SK-N-SH (cell line): ENCODE measurements at regions not wholly inside any gene's neighbourhood (a gene's known extent, or its start where the extent isn't known, plus 50 kb on each side); places are given as distances from the start of the nearest gene placed in this dataset.

Experiments
- CTCF ChIA-PET: fragments of 300-600, 350-600 bp; formaldehyde crosslinking; extraction: SDS; loops from one replicate; lab custom pipeline; 2021; lab: Yijun Ruan, JAX
- POLR2A ChIA-PET: fragments of 350-600 bp; sonication (Branson Sonifier 250); formaldehyde crosslinking; extraction: SDS; loops from one replicate; lab custom pipeline; 2020; ENCODE audit warnings: antibody characterized with exemption, inconsistent platforms; lab: Yijun Ruan, JAX
- DNase-seq: peaks from one replicate; pipeline ENCODE4 v3.0.0; 2012
- H2AFZ ChIP-seq: fragments of 200-600 bp; sonication (generic); 2 replicates; pipeline ENCODE4 v1.8.1; 2016; ENCODE audit warnings: antibody characterized with exemption, mild to moderate bottlenecking, low read depth
- H3F3A ChIP-seq: fragments of 200-600 bp; sonication (generic); replicated peaks from 2 replicates; pipeline ENCODE3; 2016; ENCODE audit warnings: antibody characterized with exemption, mild to moderate bottlenecking; ENCODE audit not compliant: insufficient read depth
- H3K27ac ChIP-seq, 2 experiments: fragments of 200-500 bp in 1 of 2; fragments of 200-600 bp in 1 of 2; sonication (Bioruptor generic) in 1 of 2; sonication (generic), shearing (Covaris generic) in 1 of 2; 2 replicates each; pipeline versions ENCODE4 v1.5.1 to v1.6.1; 2014 to 2016; ENCODE audit warnings: low read depth in 2 of 2, inconsistent platforms in 1 of 2, low read length in 1 of 2, mild to moderate bottlenecking in 1 of 2, mixed read lengths in 1 of 2
- H3K27me3 ChIP-seq: fragments of 200-600 bp; sonication (generic), shearing (Covaris generic); 2 replicates; pipeline ENCODE4 v1.6.1; 2016; ENCODE audit warnings: mixed run types; ENCODE audit not compliant: insufficient read depth
- H3K36me3 ChIP-seq, 2 experiments: fragments of 200-500 bp in 1 of 2; fragments of 200-600 bp in 1 of 2; sonication (Bioruptor generic) in 1 of 2; sonication (generic) in 1 of 2; replicated peaks in 1 of 2; 2 replicates each; pipeline versions ENCODE3 to v1.5.1; 2014 to 2016; ENCODE audit warnings: low read length in 1 of 2, mild to moderate bottlenecking in 1 of 2; ENCODE audit not compliant: insufficient read depth in 2 of 2, control insufficient read depth in 1 of 2
- H3K4me1 ChIP-seq, 2 experiments: fragments of 200-500 bp in 1 of 2; fragments of 200-600 bp in 1 of 2; sonication (Bioruptor generic) in 1 of 2; sonication (generic), shearing (Covaris generic) in 1 of 2; 2 replicates each; pipeline versions ENCODE4 v1.5.1 to v1.6.1; 2014 to 2016; ENCODE audit warnings: low read depth in 1 of 2, low read length in 1 of 2, mixed run types in 1 of 2; ENCODE audit not compliant: insufficient read depth in 2 of 2, control insufficient read depth in 1 of 2
- H3K4me2 ChIP-seq: fragments of 200-600 bp; sonication (generic), shearing (Covaris generic); 2 replicates; pipeline ENCODE4 v1.6.1; 2017; ENCODE audit warnings: mixed run types
- H3K4me3 ChIP-seq, 2 experiments: fragments of 200-500 bp in 1 of 2; fragments of 200-600 bp in 1 of 2; sonication (Bioruptor generic) in 1 of 2; sonication (generic), shearing (Covaris generic) in 1 of 2; 2 replicates each; pipeline versions ENCODE4 v1.5.1 to v1.8.1; 2014 to 2016; ENCODE audit warnings: low read depth in 2 of 2, inconsistent platforms in 1 of 2, low read length in 1 of 2, mild to moderate bottlenecking in 1 of 2, mixed read lengths in 1 of 2, moderate library complexity in 1 of 2
- H3K79me2 ChIP-seq: fragments of 200-600 bp; sonication (generic); 2 replicates; pipeline ENCODE4 v1.8.1; 2017; ENCODE audit warnings: mild to moderate bottlenecking; ENCODE audit not compliant: insufficient read depth
- H3K9ac ChIP-seq: fragments of 200-600 bp; sonication (generic); 2 replicates; pipeline ENCODE4 v1.6.1; 2017; ENCODE audit warnings: mixed run types
- H3K9me2 ChIP-seq: fragments of 200-600 bp; sonication (generic); 2 replicates; pipeline ENCODE4 v1.6.1; 2017; ENCODE audit warnings: mixed run types
- H3K9me3 ChIP-seq: fragments of 200-600 bp; sonication (generic); 2 replicates; pipeline ENCODE4 v1.6.1; 2017; ENCODE audit warnings: mixed run types, mild to moderate bottlenecking, moderate library complexity
- H4K20me1 ChIP-seq: fragments of 200-600 bp; sonication (generic); 2 replicates; pipeline ENCODE4 v1.6.1; 2017; ENCODE audit warnings: mild to moderate bottlenecking, mixed run types; ENCODE audit not compliant: insufficient read depth
- EZH2phosphoT487 ChIP-seq: fragments of 200-600 bp; sonication (generic); IDR thresholded peaks from 2 replicates; pipeline ENCODE4 v1.6.1; 2017; ENCODE audit warnings: low read depth, mixed run types, mild to moderate bottlenecking, antibody characterized with exemption, moderate library complexity, borderline replicate concordance
- FOXJ3 ChIP-seq: sonication (generic); formaldehyde crosslinking; IDR thresholded peaks from 2 replicates; pipeline ENCODE4 v1.5.1; 2020; ENCODE audit warnings: mild to moderate bottlenecking, missing genetic modification reagents
- FOXM1 ChIP-seq: IDR thresholded peaks from 2 replicates; pipeline ENCODE4 v1.4.0; 2012; ENCODE audit warnings: low read depth, mild to moderate bottlenecking
- GABPA ChIP-seq: IDR thresholded peaks from 2 replicates; pipeline ENCODE4 v1.4.0; 2012; ENCODE audit warnings: low read depth, mild to moderate bottlenecking
- GATA2 ChIP-seq: sonication (generic); formaldehyde crosslinking; IDR thresholded peaks from 2 replicates; pipeline ENCODE4 v1.5.0; 2020; ENCODE audit warnings: mild to moderate bottlenecking, missing genetic modification reagents
- JUND ChIP-seq: IDR thresholded peaks from 2 replicates; pipeline ENCODE4 v1.4.0; 2012
- MEF2A ChIP-seq: IDR thresholded peaks from 2 replicates; pipeline ENCODE4 v1.4.0; 2012; ENCODE audit warnings: low read depth, borderline replicate concordance
- MXI1 ChIP-seq: IDR thresholded peaks from 2 replicates; pipeline ENCODE4 v1.6.1; 2012; ENCODE audit warnings: mild to moderate bottlenecking, low read depth, low read length, improper control_type of control experiment
- RAD21 ChIP-seq: IDR thresholded peaks from 2 replicates; pipeline ENCODE4 v1.6.1; 2012; ENCODE audit warnings: mild to moderate bottlenecking, low read length
- RCOR1 ChIP-seq: fragments of 150-350 bp; IDR thresholded peaks from 2 replicates; pipeline ENCODE4 v1.6.1; 2017; ENCODE audit warnings: antibody characterized with exemption, low read length
- SIN3A ChIP-seq: IDR thresholded peaks from 2 replicates; pipeline ENCODE4 v1.6.1; 2012; ENCODE audit warnings: low read depth, mild to moderate bottlenecking, low read length, moderate library complexity, borderline replicate concordance
- TAF1 ChIP-seq: IDR thresholded peaks from 2 replicates; pipeline ENCODE4 v1.6.1; 2012; ENCODE audit warnings: low read depth, mild to moderate bottlenecking, low read length, moderate library complexity, borderline replicate concordance
- TCF12 ChIP-seq: IDR thresholded peaks from 2 replicates; pipeline ENCODE4 v1.4.0; 2012
- TEAD4 ChIP-seq: IDR thresholded peaks from 2 replicates; pipeline ENCODE4 v1.4.0; 2012; ENCODE audit warnings: mild to moderate bottlenecking, borderline replicate concordance; ENCODE audit not compliant: insufficient read depth
- YY1 ChIP-seq: IDR thresholded peaks from 2 replicates; pipeline ENCODE4 v1.4.0; 2012; ENCODE audit warnings: low read depth, mild to moderate bottlenecking
- WGBS: methylation state at CpG from one replicate; pipeline ENCODE4 v1.1.6; 2017; ENCODE audit warnings: low lambda C conversion rate; 5-methylcytosine and 5-hydroxymethylcytosine counted together
- TF ChIP-seq, protein P1 (sequence below): IDR thresholded peaks from 2 replicates; pipeline ENCODE4 v1.4.0; 2012; ENCODE audit warnings: low read depth, borderline replicate concordance
- TF ChIP-seq, protein P2 (sequence below): IDR thresholded peaks from 2 replicates; pipeline ENCODE4 v1.4.0; 2012; ENCODE audit warnings: low read depth, borderline replicate concordance
- TF ChIP-seq, protein P3 (sequence below): fragments of 150-350 bp; IDR thresholded peaks from 2 replicates; pipeline ENCODE4 v1.6.1; 2016; ENCODE audit warnings: mild to moderate bottlenecking, low read depth, low read length

DNA sequence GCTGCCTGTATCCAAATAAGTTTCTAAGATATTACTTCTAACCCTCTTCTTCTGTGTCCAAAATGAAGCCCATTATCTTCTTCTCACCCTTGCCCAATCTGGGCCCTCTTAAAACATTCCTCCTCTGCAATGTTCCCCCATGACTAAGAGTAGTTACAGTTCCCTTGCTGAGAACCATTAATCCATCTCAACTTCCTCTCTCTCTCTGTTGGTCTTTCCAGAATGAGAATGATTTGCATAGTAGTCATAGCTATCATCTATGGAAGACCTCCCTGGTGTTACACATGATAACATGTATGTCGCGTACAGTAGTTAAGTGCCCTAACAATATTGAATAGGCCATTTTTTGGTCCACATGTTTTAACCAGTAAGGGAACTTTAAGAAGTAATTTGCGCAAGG lies 177.9 kb downstream of the ANXA2 start:
- Histone ChIP-seq H4K20me1 (no peaks in the 10 kb centered on the region), H3K79me2 (no peaks in the 10 kb centered on the region), H3K27ac (no peak overlapping the region), H3K27me3 (no peaks in the 10 kb centered on the region; the same call in 1 of the 2 replicates), H3K9me3 (no peaks in the 10 kb centered on the region), H3K36me3 (no peaks in the 10 kb centered on the region), H3F3A (no peaks in the 10 kb centered on the region), H3K9me2 (no peaks in the 10 kb centered on the region), H3K4me1 (no peaks in the 10 kb centered on the region), H3K9ac (no peak overlapping the region), H2AFZ (no peak overlapping the region), H3K4me2 (no peak overlapping the region), H3K4me3 (no peak overlapping the region)
- TF ChIP-seq, protein P1, sequence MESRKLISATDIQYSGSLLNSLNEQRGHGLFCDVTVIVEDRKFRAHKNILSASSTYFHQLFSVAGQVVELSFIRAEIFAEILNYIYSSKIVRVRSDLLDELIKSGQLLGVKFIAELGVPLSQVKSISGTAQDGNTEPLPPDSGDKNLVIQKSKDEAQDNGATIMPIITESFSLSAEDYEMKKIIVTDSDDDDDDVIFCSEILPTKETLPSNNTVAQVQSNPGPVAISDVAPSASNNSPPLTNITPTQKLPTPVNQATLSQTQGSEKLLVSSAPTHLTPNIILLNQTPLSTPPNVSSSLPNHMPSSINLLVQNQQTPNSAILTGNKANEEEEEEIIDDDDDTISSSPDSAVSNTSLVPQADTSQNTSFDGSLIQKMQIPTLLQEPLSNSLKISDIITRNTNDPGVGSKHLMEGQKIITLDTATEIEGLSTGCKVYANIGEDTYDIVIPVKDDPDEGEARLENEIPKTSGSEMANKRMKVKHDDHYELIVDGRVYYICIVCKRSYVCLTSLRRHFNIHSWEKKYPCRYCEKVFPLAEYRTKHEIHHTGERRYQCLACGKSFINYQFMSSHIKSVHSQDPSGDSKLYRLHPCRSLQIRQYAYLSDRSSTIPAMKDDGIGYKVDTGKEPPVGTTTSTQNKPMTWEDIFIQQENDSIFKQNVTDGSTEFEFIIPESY, result no peak
- TF ChIP-seq TCF12 (no peak), TEAD4 (no peak), FOXM1 (no peak), JUND (no peak), RCOR1 (no peak), FOXJ3 (CRISPR knock-in tag) (no peak), MEF2A (no peak), EZH2phosphoT487 (no peak), SIN3A (no peak), GATA2 (CRISPR knock-in tag) (no peak), YY1 (no peak), TAF1 (no peak), GABPA (no peak)
- TF ChIP-seq, protein P2, sequence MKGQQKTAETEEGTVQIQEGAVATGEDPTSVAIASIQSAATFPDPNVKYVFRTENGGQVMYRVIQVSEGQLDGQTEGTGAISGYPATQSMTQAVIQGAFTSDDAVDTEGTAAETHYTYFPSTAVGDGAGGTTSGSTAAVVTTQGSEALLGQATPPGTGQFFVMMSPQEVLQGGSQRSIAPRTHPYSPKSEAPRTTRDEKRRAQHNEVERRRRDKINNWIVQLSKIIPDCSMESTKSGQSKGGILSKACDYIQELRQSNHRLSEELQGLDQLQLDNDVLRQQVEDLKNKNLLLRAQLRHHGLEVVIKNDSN, result no peak
- DNase-seq, result no peak
- WGBS, result 68% methylated on average over 3 of the region's 3 CpGs
- POLR2A ChIA-PET, result no interaction called here
- CTCF ChIA-PET, result no interaction called here

DNA sequence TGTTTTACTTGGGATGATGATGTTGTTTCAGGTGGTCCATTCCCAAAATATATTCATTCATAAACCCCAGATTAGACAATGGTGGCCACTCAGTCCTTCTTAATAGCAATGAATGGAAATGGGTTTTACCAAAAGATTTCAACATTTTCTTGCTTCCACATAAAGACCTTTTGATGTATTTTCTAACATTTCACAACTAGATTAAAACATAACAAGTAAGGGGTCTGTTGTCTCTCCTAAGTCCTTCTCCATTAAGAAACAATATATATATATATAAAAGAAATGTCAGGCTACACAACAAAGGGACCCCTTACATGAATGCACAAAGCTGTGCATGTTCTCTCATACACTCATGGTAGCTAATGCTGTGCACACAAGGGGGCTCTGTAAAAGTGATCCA lies 176.4 kb downstream of the ANXA2 start:
- ChIA-PET POLR2A (no interaction called here), CTCF (no interaction called here)
- Histone ChIP-seq H2AFZ (no peak overlapping the region), H3K4me1 (no peaks in the 10 kb centered on the region), H3K9me3 (no peaks in the 10 kb centered on the region), H3K4me3 (no peak overlapping the region), H3K27me3 (peaks cover 3% of the 10 kb centered on the region; the same call in 1 of the 2 replicates), H3K27ac (no peak overlapping the region), H3K9ac (no peak overlapping the region), H3K9me2 (no peaks in the 10 kb centered on the region), H3K4me2 (no peak overlapping the region), H3K79me2 (no peaks in the 10 kb centered on the region), H3F3A (no peaks in the 10 kb centered on the region), H3K36me3 (no peaks in the 10 kb centered on the region), H4K20me1 (no peaks in the 10 kb centered on the region)
- DNase-seq, result no peak
- TF ChIP-seq MXI1, result no peak
- TF ChIP-seq FOXJ3 (CRISPR knock-in tag), result no peak
- TF ChIP-seq, protein P3, sequence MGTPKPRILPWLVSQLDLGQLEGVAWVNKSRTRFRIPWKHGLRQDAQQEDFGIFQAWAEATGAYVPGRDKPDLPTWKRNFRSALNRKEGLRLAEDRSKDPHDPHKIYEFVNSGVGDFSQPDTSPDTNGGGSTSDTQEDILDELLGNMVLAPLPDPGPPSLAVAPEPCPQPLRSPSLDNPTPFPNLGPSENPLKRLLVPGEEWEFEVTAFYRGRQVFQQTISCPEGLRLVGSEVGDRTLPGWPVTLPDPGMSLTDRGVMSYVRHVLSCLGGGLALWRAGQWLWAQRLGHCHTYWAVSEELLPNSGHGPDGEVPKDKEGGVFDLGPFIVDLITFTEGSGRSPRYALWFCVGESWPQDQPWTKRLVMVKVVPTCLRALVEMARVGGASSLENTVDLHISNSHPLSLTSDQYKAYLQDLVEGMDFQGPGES, result no peak
- no peak for TF ChIP-seq MEF2A
- no peak for TF ChIP-seq EZH2phosphoT487
- no peak for TF ChIP-seq YY1
- no peak for TF ChIP-seq RAD21
- TF ChIP-seq TAF1, result no peak
